NT2/D1 (cell line): ENCODE measurements at regions not wholly inside any gene's neighbourhood (a gene's known extent, or its start where the extent isn't known, plus 50 kb on each side); places are given as distances from the start of the nearest gene placed in this dataset.
"Not testable (repeated sequence)": the region's sequence is repeated elsewhere in the genome, so short reads cannot be mapped to it uniquely, and the experiment has no call there.

Experiments
- DNase-seq: peaks from one replicate; pipeline ENCODE4 v3.0.0-alpha.2; 2011; ENCODE audit warnings: low read depth, low spot score
- H3K27me3 ChIP-seq: 2 replicates; pipeline ENCODE4 v1.6.0; 2011; ENCODE audit warnings: mild to moderate bottlenecking; ENCODE audit not compliant: insufficient read length, insufficient read depth
- H3K36me3 ChIP-seq: 2 replicates; pipeline ENCODE4 v1.6.1; 2011; ENCODE audit warnings: mild to moderate bottlenecking, low read length, mixed read lengths; ENCODE audit not compliant: insufficient read depth, insufficient read length
- H3K4me1 ChIP-seq: 2 replicates; pipeline ENCODE4 v1.5.1; 2011; ENCODE audit not compliant: insufficient read depth, insufficient read length
- H3K4me3 ChIP-seq: 2 replicates; pipeline ENCODE4 v1.5.1; 2011; ENCODE audit warnings: low read depth; ENCODE audit not compliant: insufficient read length
- H3K9ac ChIP-seq: 2 replicates; pipeline ENCODE4 v1.6.0; 2011; ENCODE audit warnings: low read depth; ENCODE audit not compliant: insufficient read length
- H3K9me3 ChIP-seq: 2 replicates; pipeline ENCODE4 v1.5.1; 2011; ENCODE audit warnings: mild to moderate bottlenecking, low read length; ENCODE audit not compliant: insufficient read depth
- SUZ12 ChIP-seq: IDR thresholded peaks from 2 replicates; pipeline ENCODE4 v1.6.1; 2011; ENCODE audit not compliant: insufficient read length, insufficient read depth; ENCODE audit errors: extremely low read depth
- YY1 ChIP-seq: IDR thresholded peaks from 2 replicates; pipeline ENCODE4 v1.6.1; 2011; ENCODE audit not compliant: insufficient read length, insufficient read depth
- ZNF274 ChIP-seq: IDR thresholded peaks from 2 replicates; pipeline ENCODE4 v1.6.1; 2011; ENCODE audit warnings: mild to moderate bottlenecking, low read depth, low read length

- Histone ChIP-seq H3K9me3 (no peaks in the 10 kb centered on the region), H3K36me3 (no peaks in the 10 kb centered on the region), H3K4me3 (no peak overlapping the region), H3K9ac (no peak overlapping the region), H3K27me3 (no peaks in the 10 kb centered on the region), H3K4me1 (no peaks in the 10 kb centered on the region)
- TF ChIP-seq YY1: no peak
- no peak for TF ChIP-seq ZNF274
- TF ChIP-seq SUZ12: no peak
- no peak for DNase-seq
These were observed 411.4 kb downstream of the LIG4 start for GRCh38 chr13:107803822-107804495.

GRCh38 chr13:107801621-107802020 lies 413.7 kb downstream of the LIG4 start:
- Histone ChIP-seq H3K9ac (no peak overlapping the region), H3K4me1 (no peaks in the 10 kb centered on the region), H3K27me3 (no peaks in the 10 kb centered on the region), H3K9me3 (no peaks in the 10 kb centered on the region), H3K36me3 (no peaks in the 10 kb centered on the region), H3K4me3 (no peak overlapping the region)
- TF ChIP-seq ZNF274 (no peak), SUZ12 (no peak), YY1 (no peak)
- DNase-seq: no peak

GRCh38 chr13:107799001-107799400 lies 416.3 kb downstream of the LIG4 start:
- DNase-seq: no peak
- Histone ChIP-seq H3K27me3 (no peaks in the 10 kb centered on the region), H3K9me3 (no peaks in the 10 kb centered on the region), H3K36me3 (no peaks in the 10 kb centered on the region), H3K9ac (no peak overlapping the region), H3K4me1 (no peaks in the 10 kb centered on the region), H3K4me3 (no peak overlapping the region)
- TF ChIP-seq ZNF274 (no peak), YY1 (no peak), SUZ12 (no peak)

GRCh38 chr13:107790397-107790796 lies 424.9 kb downstream of the LIG4 start:
- Histone ChIP-seq H3K36me3 (no peaks in the 10 kb centered on the region), H3K27me3 (no peaks in the 10 kb centered on the region), H3K9ac (no peak overlapping the region), H3K9me3 (no peaks in the 10 kb centered on the region), H3K4me1 (no peaks in the 10 kb centered on the region), H3K4me3 (no peak overlapping the region)
- DNase-seq: no peak
- no peak for TF ChIP-seq ZNF274
- no peak for TF ChIP-seq YY1
- no peak for TF ChIP-seq SUZ12

- H3K9me3 ChIP-seq: no peaks in the 10 kb centered on the region
- H3K36me3 ChIP-seq: no peaks in the 10 kb centered on the region
- no peak overlapping the region for H3K4me3 ChIP-seq
- H3K4me1 ChIP-seq: no peaks in the 10 kb centered on the region
- TF ChIP-seq YY1 (no peak), SUZ12 (no peak)
- DNase-seq: no peak
- no peaks in the 10 kb centered on the region for H3K27me3 ChIP-seq
- no peak overlapping the region for H3K9ac ChIP-seq
These were observed 426.7 kb downstream of the LIG4 start for GRCh38 chr13:107788464-107789165.

DNA sequence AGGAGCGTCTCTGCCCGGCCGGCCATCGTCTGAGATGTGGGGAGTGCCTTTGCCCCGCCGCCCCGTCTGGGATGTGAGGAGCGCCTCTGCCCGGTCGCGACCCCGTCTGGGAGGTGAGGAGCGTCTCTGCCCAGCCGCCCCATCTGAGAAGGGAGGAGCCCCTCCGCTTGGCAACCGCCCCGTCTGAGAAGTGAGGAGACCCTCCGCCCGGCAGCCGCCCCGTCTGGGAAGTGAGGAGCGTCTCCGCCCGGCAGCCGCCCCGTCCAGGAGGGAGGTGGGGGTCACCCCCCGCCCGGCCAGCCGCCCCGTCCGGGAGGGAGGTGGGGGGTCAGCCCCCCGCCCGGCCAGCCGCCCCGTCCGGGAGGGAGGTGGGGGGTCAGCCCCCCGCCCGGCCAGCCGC lies 432.7 kb downstream of the LIG4 start:
- DNase-seq, H3K27me3 ChIP-seq, H3K9me3 ChIP-seq, H3K9ac ChIP-seq, H3K36me3 ChIP-seq, H3K4me1 ChIP-seq, H3K4me3 ChIP-seq: not testable (repeated sequence)

DNA sequence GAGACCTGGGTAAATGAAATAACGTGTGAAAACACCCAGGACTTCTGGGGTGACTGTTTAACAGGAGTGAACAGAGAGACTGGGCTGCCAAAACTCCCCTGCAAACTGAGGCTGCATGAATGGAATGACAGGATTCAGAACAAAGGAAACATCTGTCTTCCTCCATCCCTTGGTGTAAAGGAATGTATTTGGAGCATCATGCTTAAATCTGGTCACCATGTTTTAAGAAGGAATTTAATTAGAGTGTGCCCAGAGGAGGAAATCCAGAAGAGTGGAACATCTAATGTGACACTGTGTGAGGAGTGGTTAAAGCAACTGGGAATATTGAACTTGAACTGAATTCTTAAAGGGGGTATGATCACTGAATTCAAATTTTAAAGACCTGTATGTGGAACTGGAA lies 437.2 kb downstream of the LIG4 start:
- no peak overlapping the region for H3K4me3 ChIP-seq
- no peaks in the 10 kb centered on the region for H3K27me3 ChIP-seq
- H3K4me1 ChIP-seq: no peaks in the 10 kb centered on the region
- no peaks in the 10 kb centered on the region; the same call in 1 of the 2 replicates for H3K9me3 ChIP-seq
- DNase-seq: no peak
- no peak overlapping the region for H3K9ac ChIP-seq
- no peaks in the 10 kb centered on the region for H3K36me3 ChIP-seq
- TF ChIP-seq SUZ12 (no peak), YY1 (no peak), ZNF274 (no peak)
